Stimulated activated naive B cell treated with anti-CD40 and anti-IgM and Interleukin-4, amounts not matched to agents 10 μg/mL and 1 μg/mL and 100 μg/mL, for 72 hours (primary cell): ENCODE measurements at regions not wholly inside any gene's neighbourhood (a gene's known extent, or its start where the extent isn't known, plus 50 kb on each side); places are given as distances from the start of the nearest gene placed in this dataset.

Experiments
- ATAC-seq, 2 donors: fragments of 150-1000 bp; cut with Tn5 transposase; replicated peaks; 2 replicates each; pipeline ENCODE4 v1.10.0; 2021; ENCODE audit warnings: moderate library complexity in 1 of 2
- DNase-seq: peaks from one replicate; pipeline ENCODE4 v3.0.0; 2021
- H3K27ac Mint-ChIP-seq: one replicate; pipeline ENCODE4 v1.8.0; 2022; ENCODE audit warnings: mild to moderate bottlenecking, mixed read lengths
- H3K27me3 Mint-ChIP-seq, 2 donors: one replicate each; pipeline ENCODE4 v1.8.0; 2022; ENCODE audit warnings: mixed read lengths in 2 of 2
- H3K36me3 Mint-ChIP-seq, 2 donors: one replicate each; pipeline ENCODE4 v1.8.0; 2022; ENCODE audit warnings: mixed read lengths in 2 of 2, mild to moderate bottlenecking in 1 of 2
- H3K4me1 Mint-ChIP-seq, 2 donors: one replicate each; pipeline ENCODE4 v1.8.0; 2022; ENCODE audit warnings: mixed read lengths in 2 of 2, mild to moderate bottlenecking in 1 of 2
- H3K4me3 Mint-ChIP-seq, 2 donors: one replicate each; pipeline ENCODE4 v1.8.0; 2022; ENCODE audit warnings: mild to moderate bottlenecking in 2 of 2, mixed read lengths in 2 of 2, moderate library complexity in 1 of 2
- H3K9me3 Mint-ChIP-seq, 2 donors: one replicate each; pipeline ENCODE4 v1.8.0; 2022; ENCODE audit warnings: mixed read lengths in 2 of 2, mild to moderate bottlenecking in 1 of 2

- Mint-ChIP-seq H3K36me3 (no peaks in the 10 kb centered on the region), H3K9me3 (peaks cover 0 to 3% of the 10 kb centered on the region in 2 donors), H3K27ac (no peak overlapping the region), H3K27me3 (peaks cover 0 to 5% of the 10 kb centered on the region in 2 donors), H3K4me1 (peaks cover 2 to 12% of the 10 kb centered on the region in 2 donors), H3K4me3 (no peak overlapping the region)
- no peak for DNase-seq
- ATAC-seq: no peak
Observed at GRCh38 chr1:229952670-229953520, 114.1 kb upstream of the GALNT2 start.

DNA sequence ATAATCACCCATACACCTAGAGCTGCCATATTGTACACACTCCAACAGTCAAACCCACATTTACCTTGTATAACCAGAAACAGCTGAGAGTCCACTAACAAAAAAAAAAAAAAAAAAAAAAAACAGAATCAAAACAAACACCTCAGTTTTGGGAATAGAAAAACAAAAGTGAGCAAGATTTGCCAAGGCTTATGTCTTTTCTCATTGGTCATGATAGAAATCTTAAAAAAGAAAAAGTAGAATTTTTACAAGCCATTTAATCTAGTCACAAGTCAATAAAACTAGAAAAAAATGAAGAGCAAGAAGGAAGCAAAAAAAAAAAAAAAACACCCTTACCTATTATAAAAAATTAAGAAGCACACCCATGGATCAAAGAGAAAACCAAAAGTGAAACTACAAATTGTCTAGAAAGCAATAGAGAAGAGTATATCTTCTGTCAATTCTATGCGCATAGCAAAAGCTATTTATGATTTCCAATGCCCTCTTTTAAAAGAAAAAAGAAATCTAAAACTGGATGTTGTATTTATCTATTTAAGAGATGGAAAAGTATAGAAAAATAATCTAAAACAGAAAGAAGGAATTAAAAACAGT, 113.2 kb upstream of the GALNT2 start:
- Mint-ChIP-seq H3K27ac (no peak overlapping the region), H3K9me3 (peaks cover 0 to 3% of the 10 kb centered on the region in 2 donors), H3K27me3 (peaks cover 0 to 5% of the 10 kb centered on the region in 2 donors), H3K36me3 (no peaks in the 10 kb centered on the region), H3K4me3 (no peak overlapping the region), H3K4me1 (peaks cover 2 to 12% of the 10 kb centered on the region in 2 donors)
- no peak for DNase-seq
- ATAC-seq: no peak

GRCh38 chr1:229964281-229964680, 102.8 kb upstream of the GALNT2 start:
- Mint-ChIP-seq H3K36me3 (no peaks in the 10 kb centered on the region), H3K27me3 (peaks cover 21 to 26% of the 10 kb centered on the region in 2 donors), H3K4me3 (no peak overlapping the region), H3K27ac (no peak overlapping the region), H3K4me1 (no peaks in the 10 kb centered on the region), H3K9me3 (peaks cover 0 to 4% of the 10 kb centered on the region in 2 donors)
- DNase-seq (no peak), ATAC-seq (no peak)

GRCh38 chr1:229970714-229971113, 96.3 kb upstream of the GALNT2 start:
- Mint-ChIP-seq H3K27ac (no peak overlapping the region), H3K9me3 (peaks cover 8 to 11% of the 10 kb centered on the region in 2 donors), H3K36me3 (peaks cover 5 to 7% of the 10 kb centered on the region in 2 donors), H3K27me3 (peaks cover 17 to 26% of the 10 kb centered on the region in 2 donors), H3K4me3 (no peak overlapping the region), H3K4me1 (no peaks in the 10 kb centered on the region)
- ATAC-seq: no peak
- no peak for DNase-seq

DNA sequence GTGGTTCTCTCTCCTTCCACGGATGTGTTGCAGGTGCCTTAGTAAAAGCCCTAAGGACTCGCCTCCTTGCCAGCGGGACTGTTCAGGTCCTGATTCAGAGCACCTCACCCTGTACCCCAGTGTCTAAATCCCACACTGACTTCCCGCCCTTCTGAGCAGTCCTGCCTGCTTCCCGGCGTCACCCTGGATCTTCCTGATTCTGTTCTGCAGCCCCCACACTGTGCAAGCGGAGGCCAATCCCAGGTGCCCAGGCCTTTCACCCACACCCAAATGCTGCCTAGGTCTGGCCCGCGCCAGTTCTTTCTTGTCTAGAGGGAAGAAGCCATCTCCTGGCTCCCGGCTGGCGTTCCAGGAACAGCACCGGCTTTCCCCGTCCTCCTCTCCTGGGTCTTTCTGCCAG, 95.9 kb upstream of the GALNT2 start:
- H3K27me3 Mint-ChIP-seq: peaks cover 13 to 25% of the 10 kb centered on the region in 2 donors
- no peak for ATAC-seq

DNA sequence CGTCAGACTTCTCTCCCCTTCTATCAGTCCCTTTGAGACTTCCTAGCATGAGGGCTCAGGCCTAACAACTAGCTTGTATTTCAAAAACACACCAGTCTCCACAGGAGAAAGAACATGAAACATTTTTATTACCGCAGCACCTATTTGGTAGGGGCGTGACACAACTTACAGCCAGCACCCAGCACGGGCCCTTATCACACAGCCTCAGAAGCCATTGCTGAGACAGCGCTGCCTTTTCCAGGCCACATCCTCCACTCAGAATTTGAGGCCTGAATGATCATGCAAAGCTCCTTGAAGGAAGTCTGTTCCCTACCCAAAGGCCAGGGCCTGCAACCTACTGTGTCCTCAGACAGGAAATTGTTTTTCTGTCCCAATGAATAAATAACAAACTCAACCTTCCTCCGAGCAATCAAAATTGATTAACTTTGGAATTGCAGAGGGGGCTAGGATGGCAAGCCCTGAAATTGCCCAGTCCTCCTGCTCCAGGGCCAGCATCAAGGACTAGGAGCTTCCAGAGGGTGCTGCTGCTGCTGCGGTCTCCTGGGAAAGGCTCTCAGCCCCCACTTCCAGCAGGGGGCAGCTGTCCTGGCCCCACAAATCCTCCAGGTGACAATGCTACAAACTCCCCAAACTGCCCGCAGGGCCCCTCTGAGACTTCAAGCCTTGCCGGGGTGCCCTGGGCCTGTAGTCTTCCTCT, 94.3 kb upstream of the GALNT2 start:
- H3K4me1 Mint-ChIP-seq: no peaks in the 10 kb centered on the region
- H3K27me3 Mint-ChIP-seq: peaks cover 0 to 17% of the 10 kb centered on the region in 2 donors
- H3K27ac Mint-ChIP-seq: no peak overlapping the region
- peaks cover 5 to 11% of the 10 kb centered on the region in 2 donors for H3K36me3 Mint-ChIP-seq
- no peak overlapping the region for H3K4me3 Mint-ChIP-seq
- ATAC-seq (no peak), DNase-seq (no peak)
- H3K9me3 Mint-ChIP-seq: peaks cover 12 to 18% of the 10 kb centered on the region in 2 donors

More for the DNA sequence above, 95.9 kb upstream of the GALNT2 start:
- DNase-seq: no peak
- Mint-ChIP-seq H3K27ac (no peak overlapping the region), H3K36me3 (peaks cover 5 to 9% of the 10 kb centered on the region in 2 donors), H3K4me3 (no peak overlapping the region), H3K9me3 (peaks cover 13% of the 10 kb centered on the region in 2 donors), H3K4me1 (no peaks in the 10 kb centered on the region)

GRCh38 chr1:229973297-229973612, 93.8 kb upstream of the GALNT2 start:
- Mint-ChIP-seq H3K4me3 (no peak overlapping the region), H3K27ac (no peak overlapping the region), H3K36me3 (peaks cover 5 to 11% of the 10 kb centered on the region in 2 donors), H3K4me1 (no peaks in the 10 kb centered on the region), H3K9me3 (peaks cover 12 to 18% of the 10 kb centered on the region in 2 donors), H3K27me3 (peaks cover 0 to 17% of the 10 kb centered on the region in 2 donors)
- ATAC-seq (no peak), DNase-seq (no peak)

DNA sequence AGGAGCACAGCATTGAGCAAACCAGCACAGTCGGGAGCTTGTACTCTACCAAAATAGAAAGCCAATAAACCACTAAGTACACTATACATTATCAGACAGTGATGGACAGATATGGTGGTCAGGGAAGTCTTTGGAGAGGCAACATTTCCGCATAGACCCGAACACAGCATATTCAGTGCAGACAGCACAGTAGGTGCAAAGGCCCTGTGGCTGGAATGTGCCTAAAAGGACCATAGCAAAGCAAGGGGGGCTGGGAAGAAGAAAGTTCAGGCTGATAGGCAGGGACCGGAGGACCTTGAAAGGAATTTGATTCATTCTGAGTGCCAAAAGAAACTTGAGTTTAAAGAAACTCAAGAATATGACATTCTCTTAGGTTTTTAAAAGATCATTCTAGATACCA, 92.0 kb upstream of the GALNT2 start:
- no peak overlapping the region for H3K4me3 Mint-ChIP-seq
- H3K27ac Mint-ChIP-seq: no peak overlapping the region

DNA sequence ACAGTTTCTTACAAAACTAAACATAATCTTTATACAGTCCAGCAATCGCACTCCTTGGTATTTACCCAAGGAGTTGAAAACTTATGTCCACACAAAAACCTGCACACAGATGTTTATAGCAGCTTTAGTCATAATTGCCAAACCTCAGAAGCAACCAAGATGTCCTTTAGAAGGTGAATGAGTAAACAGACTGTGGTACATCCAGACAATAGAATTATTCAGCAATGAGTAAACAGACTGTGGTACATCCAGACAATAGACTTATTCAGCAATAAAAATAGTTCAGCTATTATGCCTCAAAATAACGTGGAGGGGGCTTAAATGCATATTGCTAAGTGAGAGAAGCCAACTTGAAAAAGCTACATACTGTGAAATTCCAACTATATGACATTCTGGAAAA, 87.0 kb upstream of the GALNT2 start:
- H3K27ac Mint-ChIP-seq: no peak overlapping the region
- H3K27me3 Mint-ChIP-seq: peaks cover 0 to 13% of the 10 kb centered on the region in 2 donors
- H3K9me3 Mint-ChIP-seq: peaks cover 12 to 17% of the 10 kb centered on the region in 2 donors
- H3K4me1 Mint-ChIP-seq: peaks cover 2 to 5% of the 10 kb centered on the region in 2 donors
- ATAC-seq (no peak), DNase-seq (no peak)
- peaks cover 4 to 10% of the 10 kb centered on the region in 2 donors for H3K36me3 Mint-ChIP-seq
- no peak overlapping the region for H3K4me3 Mint-ChIP-seq

More for the DNA sequence above, 92.0 kb upstream of the GALNT2 start:
- peaks cover 0 to 17% of the 10 kb centered on the region in 2 donors for H3K27me3 Mint-ChIP-seq
- H3K4me1 Mint-ChIP-seq: no peaks in the 10 kb centered on the region
- no peak for DNase-seq
- H3K9me3 Mint-ChIP-seq: peaks cover 12 to 18% of the 10 kb centered on the region in 2 donors
- peaks cover 5 to 11% of the 10 kb centered on the region in 2 donors for H3K36me3 Mint-ChIP-seq
- no peak for ATAC-seq

DNA sequence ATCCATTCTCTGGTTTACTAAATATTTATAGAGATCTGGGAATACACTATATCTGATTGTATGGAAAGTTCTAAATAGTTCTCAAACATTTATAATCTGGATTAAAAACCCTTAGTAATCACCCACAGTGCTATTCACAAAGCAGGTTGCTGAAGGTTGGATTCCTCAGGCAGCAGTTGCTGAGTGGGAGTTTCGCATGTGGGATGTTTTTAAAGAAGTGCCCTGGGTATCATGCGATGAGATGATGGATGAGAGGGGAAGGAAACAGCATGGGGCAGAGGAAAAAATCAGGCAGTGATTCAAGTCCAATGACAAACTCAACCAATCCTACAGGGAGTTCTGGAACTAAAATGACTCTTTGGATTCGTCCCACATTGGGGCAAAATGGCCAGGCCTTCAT, 85.3 kb upstream of the GALNT2 start:
- peaks cover 2 to 5% of the 10 kb centered on the region in 2 donors for H3K4me1 Mint-ChIP-seq
- ATAC-seq (no peak), DNase-seq (no peak)
- H3K9me3 Mint-ChIP-seq: peaks cover 3% of the 10 kb centered on the region in 2 donors
- H3K27me3 Mint-ChIP-seq: no peaks in the 10 kb centered on the region
- H3K36me3 Mint-ChIP-seq: no peaks in the 10 kb centered on the region
- no peak overlapping the region for H3K27ac Mint-ChIP-seq
- no peak overlapping the region for H3K4me3 Mint-ChIP-seq

- ATAC-seq (no peak), DNase-seq (no peak)
- Mint-ChIP-seq H3K4me3 (no peak overlapping the region), H3K36me3 (no peaks in the 10 kb centered on the region), H3K9me3 (no peaks in the 10 kb centered on the region), H3K4me1 (peaks cover 2 to 17% of the 10 kb centered on the region in 2 donors), H3K27ac (no peak overlapping the region), H3K27me3 (peaks cover 0 to 4% of the 10 kb centered on the region in 2 donors)
Observed at GRCh38 chr1:229984310-229984991, 82.6 kb upstream of the GALNT2 start.

- Mint-ChIP-seq H3K9me3 (no peaks in the 10 kb centered on the region), H3K4me3 (no peak overlapping the region), H3K27ac (no peak overlapping the region), H3K36me3 (no peaks in the 10 kb centered on the region), H3K4me1 (peaks cover 2 to 17% of the 10 kb centered on the region in 2 donors), H3K27me3 (peaks cover 0 to 4% of the 10 kb centered on the region in 2 donors)
- ATAC-seq (no peak), DNase-seq (no peak)
Observed at GRCh38 chr1:229984992-229985612, 81.9 kb upstream of the GALNT2 start.

DNA sequence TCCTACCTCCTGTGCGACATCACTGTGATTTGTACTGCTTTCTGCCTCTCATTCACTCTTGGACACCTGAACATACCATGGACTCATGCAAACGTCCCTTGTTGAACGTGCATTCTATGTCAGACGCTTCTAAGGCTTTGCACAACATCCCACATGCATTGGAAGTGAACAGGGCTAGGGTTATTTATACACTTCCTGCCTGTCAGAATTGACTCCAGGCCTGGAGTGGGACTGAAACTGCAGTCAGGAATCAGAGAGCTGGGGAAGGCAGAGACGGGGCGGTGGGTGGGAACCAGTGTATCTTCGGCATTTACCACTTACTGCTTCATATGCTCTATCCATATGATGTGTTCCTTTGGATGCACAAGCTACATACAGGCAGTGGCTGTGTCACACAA, 81.4 kb upstream of the GALNT2 start:
- Mint-ChIP-seq H3K27me3 (peaks cover 0 to 4% of the 10 kb centered on the region in 2 donors), H3K4me3 (no peak overlapping the region), H3K4me1 (peaks cover 2 to 17% of the 10 kb centered on the region in 2 donors), H3K9me3 (no peaks in the 10 kb centered on the region), H3K27ac (no peak overlapping the region), H3K36me3 (no peaks in the 10 kb centered on the region)
- DNase-seq: no peak
- ATAC-seq: no peak
